HL-60 (cell line): ENCODE measurements at regions not wholly inside any gene's neighbourhood (a gene's known extent, or its start where the extent isn't known, plus 50 kb on each side); places are given as distances from the start of the nearest gene placed in this dataset.
"Not testable (repeated sequence)": the region's sequence is repeated elsewhere in the genome, so short reads cannot be mapped to it uniquely, and the experiment has no call there.

ENCODE experiments used
- POLR2AphosphoS5 ChIP-seq: IDR thresholded peaks from 2 replicates; pipeline ENCODE4 v1.6.1; 2012; ENCODE audit warnings: low read depth
- TF ChIP-seq, protein P1 (sequence below): IDR thresholded peaks from one replicate; pipeline ENCODE4 v1.5.1; 2011; ENCODE audit warnings: low read length, control low read depth, inconsistent platforms; ENCODE audit not compliant: insufficient read depth

DNA sequence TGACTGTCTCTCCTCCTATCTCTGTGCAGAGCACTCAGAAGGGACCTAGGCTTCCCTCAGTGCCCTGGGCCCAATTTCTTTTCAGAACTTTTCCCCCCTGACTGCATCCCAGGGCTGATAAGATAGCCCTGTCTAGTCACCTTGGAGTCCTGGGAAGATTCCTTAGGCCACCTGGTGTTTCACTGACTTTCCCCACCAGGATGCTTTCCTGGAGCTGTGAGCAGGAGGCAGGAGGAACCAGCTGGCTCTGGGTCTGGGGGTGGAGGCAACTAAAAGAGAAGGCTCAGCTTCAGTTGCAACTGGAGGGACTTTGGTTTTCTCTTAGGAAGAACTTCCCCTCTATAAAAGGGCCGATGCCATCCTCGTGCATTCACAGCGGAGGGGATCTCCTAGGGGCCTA lies 115.1 kb downstream of the TNFRSF13B start:
- TF ChIP-seq POLR2AphosphoS5 = not testable (repeated sequence)
- TF ChIP-seq, protein P1, sequence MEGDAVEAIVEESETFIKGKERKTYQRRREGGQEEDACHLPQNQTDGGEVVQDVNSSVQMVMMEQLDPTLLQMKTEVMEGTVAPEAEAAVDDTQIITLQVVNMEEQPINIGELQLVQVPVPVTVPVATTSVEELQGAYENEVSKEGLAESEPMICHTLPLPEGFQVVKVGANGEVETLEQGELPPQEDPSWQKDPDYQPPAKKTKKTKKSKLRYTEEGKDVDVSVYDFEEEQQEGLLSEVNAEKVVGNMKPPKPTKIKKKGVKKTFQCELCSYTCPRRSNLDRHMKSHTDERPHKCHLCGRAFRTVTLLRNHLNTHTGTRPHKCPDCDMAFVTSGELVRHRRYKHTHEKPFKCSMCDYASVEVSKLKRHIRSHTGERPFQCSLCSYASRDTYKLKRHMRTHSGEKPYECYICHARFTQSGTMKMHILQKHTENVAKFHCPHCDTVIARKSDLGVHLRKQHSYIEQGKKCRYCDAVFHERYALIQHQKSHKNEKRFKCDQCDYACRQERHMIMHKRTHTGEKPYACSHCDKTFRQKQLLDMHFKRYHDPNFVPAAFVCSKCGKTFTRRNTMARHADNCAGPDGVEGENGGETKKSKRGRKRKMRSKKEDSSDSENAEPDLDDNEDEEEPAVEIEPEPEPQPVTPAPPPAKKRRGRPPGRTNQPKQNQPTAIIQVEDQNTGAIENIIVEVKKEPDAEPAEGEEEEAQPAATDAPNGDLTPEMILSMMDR = not testable (repeated sequence)
